OCI-LY7 (cell line): ENCODE measurements at regions not wholly inside any gene's neighbourhood (a gene's known extent, or its start where the extent isn't known, plus 50 kb on each side); places are given as distances from the start of the nearest gene placed in this dataset.

ENCODE experiments used
- EZH2phosphoT487 ChIP-seq: fragments of 200-600 bp; sonication (generic); IDR thresholded peaks from 2 replicates; pipeline ENCODE4 v1.6.1; 2018; ENCODE audit warnings: low read depth, borderline replicate concordance, mild to moderate bottlenecking, mixed run types, antibody characterized with exemption, low read length, moderate library complexity, mixed read lengths
- TF ChIP-seq, protein P1 (sequence below): fragments of 200-600 bp; sonication (generic); conservative IDR thresholded peaks from 2 replicates; pipeline ENCODE4 v1.5.1; 2014; ENCODE audit warnings: mild to moderate bottlenecking, antibody characterized with exemption, low read length, moderate library complexity, mixed read lengths

DNA sequence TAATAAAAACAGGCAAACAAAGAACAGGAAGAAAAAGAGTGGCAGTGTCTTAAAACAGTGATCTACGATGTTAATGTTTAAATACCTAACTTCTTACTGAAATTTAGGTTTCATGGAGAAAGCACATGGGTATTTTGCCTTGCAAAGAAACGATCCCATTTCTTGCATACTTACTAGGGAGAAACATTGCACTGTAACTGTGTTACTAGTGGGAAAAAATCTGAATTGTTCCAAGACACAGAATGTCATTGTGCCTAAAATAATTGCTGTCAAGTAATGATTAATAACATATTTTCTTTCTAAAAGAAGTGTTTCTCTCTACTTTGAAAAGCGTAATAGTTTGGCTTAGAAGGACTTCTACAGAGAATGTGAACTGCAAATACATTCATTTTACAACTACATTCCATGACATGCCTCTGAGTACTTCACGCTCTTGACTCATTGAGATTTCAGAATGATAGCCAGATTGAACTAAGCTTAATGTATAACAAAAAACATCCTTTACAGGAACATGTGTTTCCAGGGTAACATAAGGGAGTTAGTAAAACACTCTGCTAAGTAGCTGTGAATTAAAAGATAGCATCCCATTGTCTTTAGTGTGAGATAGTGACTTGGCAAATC, 256.2 kb upstream of the CPNE8 start:
- no peak for TF ChIP-seq EZH2phosphoT487
- TF ChIP-seq, protein P1, sequence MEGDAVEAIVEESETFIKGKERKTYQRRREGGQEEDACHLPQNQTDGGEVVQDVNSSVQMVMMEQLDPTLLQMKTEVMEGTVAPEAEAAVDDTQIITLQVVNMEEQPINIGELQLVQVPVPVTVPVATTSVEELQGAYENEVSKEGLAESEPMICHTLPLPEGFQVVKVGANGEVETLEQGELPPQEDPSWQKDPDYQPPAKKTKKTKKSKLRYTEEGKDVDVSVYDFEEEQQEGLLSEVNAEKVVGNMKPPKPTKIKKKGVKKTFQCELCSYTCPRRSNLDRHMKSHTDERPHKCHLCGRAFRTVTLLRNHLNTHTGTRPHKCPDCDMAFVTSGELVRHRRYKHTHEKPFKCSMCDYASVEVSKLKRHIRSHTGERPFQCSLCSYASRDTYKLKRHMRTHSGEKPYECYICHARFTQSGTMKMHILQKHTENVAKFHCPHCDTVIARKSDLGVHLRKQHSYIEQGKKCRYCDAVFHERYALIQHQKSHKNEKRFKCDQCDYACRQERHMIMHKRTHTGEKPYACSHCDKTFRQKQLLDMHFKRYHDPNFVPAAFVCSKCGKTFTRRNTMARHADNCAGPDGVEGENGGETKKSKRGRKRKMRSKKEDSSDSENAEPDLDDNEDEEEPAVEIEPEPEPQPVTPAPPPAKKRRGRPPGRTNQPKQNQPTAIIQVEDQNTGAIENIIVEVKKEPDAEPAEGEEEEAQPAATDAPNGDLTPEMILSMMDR = no peak
